ENCODE measurements at regions not wholly inside any gene's neighbourhood (a gene's known extent, or its start where the extent isn't known, plus 50 kb on each side); places are given as distances from the start of the nearest gene placed in this dataset.
"Not testable (repeated sequence)": the region's sequence is repeated elsewhere in the genome, so short reads cannot be mapped to it uniquely, and the experiment has no call there.

- not testable (repeated sequence) for DNase-seq
These were observed 269.9 kb downstream of the ZNF37A start for GRCh38 chr10:38364073-38364472.

DNA sequence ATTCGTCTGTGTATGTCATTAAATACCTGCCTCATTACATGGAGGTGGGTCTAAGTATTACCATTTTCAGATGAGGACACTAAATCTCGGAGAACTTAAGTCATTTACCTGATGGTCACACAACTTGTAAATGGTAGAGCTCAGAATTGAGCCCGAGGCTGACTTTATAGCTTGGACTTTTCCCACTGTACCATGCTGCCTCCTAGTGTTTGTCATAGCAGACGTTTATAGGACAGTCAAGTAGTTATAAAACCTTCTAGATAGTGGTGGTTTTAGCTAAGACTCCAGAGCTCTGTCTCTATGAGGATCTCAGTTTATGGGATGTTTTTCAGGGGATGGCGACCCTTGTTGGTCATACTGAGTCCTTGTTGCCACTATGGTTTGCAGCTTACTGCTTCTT, 271.8 kb downstream of the ZNF37A start:
- DNase-seq, result peak in 1 of 2 experiments; percentile 25

DNA sequence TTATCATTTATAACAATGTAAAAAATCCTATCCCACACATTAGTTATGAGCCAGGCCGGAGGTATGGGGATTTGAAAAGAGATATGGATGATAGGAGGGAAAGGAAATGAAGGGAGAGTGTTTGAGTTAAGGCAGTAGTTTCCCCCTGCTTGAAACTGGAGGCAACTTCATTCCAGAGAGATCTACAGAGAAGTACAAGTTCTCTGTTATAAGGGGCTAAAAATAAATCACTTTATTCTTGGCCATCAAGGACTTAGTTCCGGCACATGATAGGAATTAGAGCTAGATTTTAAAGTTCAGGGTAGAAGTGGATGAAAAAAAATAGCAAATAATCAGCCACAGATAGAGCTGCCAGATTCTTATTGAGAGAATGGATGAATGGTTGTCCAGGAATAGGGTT, 289.7 kb downstream of the ZNF37A start:
- DNase-seq, result not testable (repeated sequence)

DNA sequence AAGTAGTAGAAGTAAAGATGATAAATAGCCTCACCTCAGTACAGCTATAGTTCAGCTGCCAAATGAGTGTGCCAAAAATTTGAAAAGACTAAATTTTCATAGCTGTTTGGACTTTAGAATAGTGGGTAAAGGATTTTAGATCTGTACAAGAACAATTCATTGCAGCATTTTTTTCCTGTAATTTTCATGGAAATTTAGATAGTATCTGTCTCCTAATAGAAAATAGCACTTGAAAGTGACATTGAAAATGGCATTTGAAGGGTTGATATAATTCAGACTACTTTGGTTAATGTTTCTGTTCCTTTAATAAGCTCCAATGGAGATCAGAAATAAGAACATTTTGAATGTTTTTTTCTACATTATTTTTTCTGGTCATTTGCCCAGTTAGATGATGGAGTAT, 292.7 kb downstream of the ZNF37A start:
- not testable (repeated sequence) for DNase-seq

GRCh38 chr10:38390725-38391124, 296.6 kb downstream of the ZNF37A start:
- peak in 1 of 2 experiments; percentile 9 for DNase-seq

GRCh38 chr10:38395465-38395864, 301.3 kb downstream of the ZNF37A start:
- not testable (repeated sequence) for DNase-seq

GRCh38 chr10:38396178-38396954, 302.2 kb downstream of the ZNF37A start:
- DNase-seq, result not testable (repeated sequence)

- not testable (repeated sequence) for DNase-seq
These were observed 307.4 kb downstream of the ZNF37A start for GRCh38 chr10:38401565-38401964.

DNA sequence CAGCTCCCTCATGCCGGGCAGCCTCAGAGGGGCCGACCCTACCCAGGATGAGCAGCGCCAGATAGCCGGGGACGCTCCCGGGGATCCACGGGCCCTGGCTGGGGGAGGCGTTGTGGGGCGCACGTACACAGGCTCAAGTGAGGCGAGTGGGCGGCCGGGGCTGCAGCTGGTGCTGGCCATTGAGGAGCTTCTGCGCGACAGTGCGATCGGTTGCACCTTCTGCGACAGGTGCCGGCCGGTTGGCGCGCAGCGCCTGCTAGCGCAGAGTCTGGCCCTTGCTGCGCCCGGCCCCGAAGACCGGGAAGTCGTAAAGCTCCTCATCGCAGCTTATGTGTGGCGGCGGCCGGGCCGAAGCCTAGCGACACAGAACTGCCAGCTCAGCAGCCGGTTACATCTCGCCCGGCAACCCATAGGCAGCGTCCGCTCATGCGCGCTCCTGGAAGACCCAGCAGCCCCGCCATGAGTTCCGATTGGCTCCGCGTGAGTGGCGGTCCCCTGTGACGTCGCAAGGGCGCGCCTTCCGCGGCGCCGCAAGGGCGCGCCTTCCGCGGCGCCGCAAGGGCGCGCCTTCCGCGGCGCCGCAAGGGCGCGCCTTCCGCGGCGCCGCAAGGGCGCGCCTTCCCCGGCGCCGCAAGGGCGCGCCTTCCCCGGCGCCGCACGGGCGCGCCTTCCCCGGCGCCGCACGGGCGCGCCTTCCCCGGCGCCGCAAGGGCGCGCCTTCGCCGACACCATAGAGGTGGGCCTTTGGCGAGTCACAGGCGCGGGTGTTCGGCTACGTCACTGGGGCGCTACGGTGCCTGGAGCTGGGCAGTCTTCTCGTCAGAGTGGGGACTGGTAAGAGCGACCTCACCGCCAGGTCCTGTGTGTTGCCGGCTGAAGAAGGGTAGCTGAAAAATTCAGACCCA, 308.6 kb downstream of the ZNF37A start:
- peak; percentile 61 to 79 for DNase-seq

GRCh38 chr10:38403347-38404117, 309.4 kb downstream of the ZNF37A start:
- DNase-seq, result not testable (repeated sequence)

GRCh38 chr10:38423634-38424033, 329.5 kb downstream of the ZNF37A start:
- not testable (repeated sequence) for DNase-seq

DNA sequence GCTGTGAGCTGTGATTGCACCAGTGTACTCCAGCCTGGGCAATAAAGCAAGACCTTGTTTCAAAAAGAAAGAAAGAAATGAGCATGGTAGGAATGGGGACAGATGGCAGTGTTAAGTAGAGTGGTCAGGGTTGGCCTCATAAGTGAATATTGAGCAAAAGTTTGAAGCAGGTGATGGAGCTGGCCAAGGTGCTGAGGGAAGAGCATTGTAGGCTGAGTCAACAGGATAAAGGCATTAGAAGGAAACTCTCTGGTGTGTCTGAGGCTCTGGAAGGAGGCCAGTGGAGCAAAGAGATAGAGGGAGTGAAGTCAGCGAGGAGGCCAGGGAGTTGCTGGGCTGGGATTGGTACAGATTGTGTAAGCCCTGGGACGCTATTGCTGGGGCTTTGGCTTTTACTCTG, 336.1 kb downstream of the ZNF37A start:
- DNase-seq, result not testable (repeated sequence)

DNA sequence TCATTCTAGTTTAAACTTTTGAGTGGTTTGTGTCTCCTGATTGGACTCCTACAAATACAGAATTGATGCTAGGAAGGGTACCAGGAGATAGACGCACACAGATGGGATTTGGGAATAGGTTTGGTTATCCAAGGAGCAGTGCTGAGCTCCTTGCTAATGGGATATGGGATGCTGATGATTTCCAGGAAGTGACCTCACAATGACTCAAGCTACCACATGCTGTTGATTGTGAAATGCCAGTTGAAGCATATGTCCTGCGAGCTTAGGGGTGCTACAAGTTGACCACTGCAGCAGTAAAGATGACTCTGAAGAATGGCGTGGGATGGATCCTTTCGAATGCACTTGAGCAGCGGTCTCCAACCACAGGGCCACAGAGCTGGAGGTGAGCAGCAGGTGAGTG, 343.2 kb downstream of the ZNF37A start:
- not testable (repeated sequence) for DNase-seq

DNA sequence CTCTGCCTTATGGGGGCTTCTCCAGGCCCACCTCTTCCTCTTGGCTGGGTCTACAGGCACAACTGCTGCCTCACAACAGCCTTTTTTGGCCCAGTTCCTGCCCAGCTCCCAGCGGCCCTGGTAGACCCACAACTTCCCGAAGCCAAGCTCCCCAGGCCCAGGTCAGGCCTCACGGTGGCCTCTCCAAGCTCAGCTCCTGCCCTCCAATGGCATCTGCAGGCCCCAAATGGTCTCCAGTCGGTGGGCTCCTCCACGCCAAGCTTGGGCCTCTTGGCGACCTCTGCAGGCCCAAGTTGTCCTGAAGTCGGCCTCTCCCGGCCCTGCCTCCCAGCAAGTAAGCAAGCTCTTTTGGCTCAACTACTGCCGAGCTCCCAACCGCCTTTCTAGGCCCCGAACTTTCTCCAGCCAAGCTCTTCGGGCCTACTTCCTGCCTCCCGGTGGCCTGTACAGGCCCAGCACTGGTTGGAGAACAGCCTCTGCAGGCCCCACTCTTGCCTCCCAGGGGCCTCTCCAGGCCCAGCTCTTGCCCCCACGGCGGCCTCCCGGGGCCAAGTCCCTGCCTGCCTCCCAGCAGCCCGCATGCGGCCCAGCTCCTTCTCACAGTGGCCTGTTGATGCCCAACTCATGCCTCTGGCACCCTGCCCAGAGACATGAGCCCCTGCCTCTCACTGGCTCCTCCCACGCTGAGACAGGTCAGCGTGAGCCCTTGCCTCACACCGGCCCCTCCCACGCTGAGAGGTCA, 354.6 kb downstream of the ZNF37A start:
- DNase-seq, result not testable (repeated sequence)

DNA sequence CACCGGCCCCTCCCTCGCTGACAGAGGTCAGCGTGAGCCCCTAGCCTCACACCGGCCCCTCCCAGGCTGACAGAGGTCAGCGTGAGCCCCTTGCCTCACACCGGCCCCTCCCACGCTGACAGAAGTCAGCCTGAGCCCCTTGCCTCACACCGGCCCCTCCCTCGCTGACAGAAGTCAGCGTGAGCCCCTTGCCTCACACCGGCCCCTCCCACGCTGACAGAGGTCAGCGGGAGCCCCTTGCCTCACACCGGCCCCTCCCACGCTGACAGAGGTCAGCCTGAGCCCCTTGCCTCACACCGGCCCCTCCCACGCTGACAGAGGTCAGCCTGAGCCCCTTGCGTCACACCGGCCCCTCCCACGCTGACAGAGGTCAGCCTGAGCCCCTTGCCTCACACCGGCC, 355.5 kb downstream of the ZNF37A start:
- DNase-seq, result not testable (repeated sequence)

- not testable (repeated sequence) for DNase-seq
These were observed 356.4 kb downstream of the ZNF37A start for GRCh38 chr10:38450372-38451057.

- DNase-seq, result not testable (repeated sequence)
These were observed 357.3 kb downstream of the ZNF37A start for GRCh38 chr10:38451306-38451967.
